DND-41 (cell line): ENCODE measurements at regions not wholly inside any gene's neighbourhood (a gene's known extent, or its start where the extent isn't known, plus 50 kb on each side); places are given as distances from the start of the nearest gene placed in this dataset.

Source experiments
- EZH2 ChIP-seq: IDR thresholded peaks from 3 replicates; pipeline ENCODE4 v1.6.1; 2012; ENCODE audit warnings: borderline replicate concordance, low read depth, mild to moderate bottlenecking, moderate library complexity, low read length, inconsistent platforms; ENCODE audit not compliant: severe bottlenecking
- TF ChIP-seq, protein P1 (sequence below): IDR thresholded peaks from 2 replicates; pipeline ENCODE4 v1.5.1; 2012; ENCODE audit warnings: borderline replicate concordance, low read length, moderate library complexity, mild to moderate bottlenecking; ENCODE audit not compliant: poor library complexity, severe bottlenecking; ENCODE audit errors: extremely low read depth

DNA sequence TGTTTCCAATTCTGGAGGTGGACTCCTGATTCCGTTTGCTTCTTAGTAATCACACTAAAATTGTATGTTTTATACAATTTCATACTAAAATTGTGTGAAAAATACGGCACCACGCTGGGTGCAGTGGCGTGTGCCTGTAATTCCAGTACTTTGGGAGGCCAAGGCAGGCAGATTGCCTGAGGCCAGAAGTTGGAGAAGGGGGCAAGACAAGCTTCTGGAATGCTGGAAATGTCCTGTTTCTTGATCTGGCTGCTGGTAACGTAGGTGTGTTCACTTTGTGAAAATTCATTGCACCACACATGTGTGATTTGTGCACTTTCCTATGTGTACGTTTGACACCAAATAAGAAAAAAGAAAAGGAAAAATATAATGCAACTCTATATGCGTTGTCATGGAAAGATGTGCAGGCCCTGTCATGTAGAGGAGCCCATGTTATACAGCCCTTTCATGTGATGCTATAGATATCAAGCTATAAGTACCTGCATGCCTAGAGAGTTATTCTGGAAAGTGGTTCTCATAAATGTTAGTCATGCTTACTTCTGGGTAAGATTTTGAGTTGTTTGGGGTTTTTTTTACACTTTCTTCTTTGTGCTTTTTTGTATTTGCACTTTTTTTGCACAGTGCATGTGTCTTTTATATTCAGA is 119.9 kb downstream of the TMEM174 start:
- TF ChIP-seq, protein P1, sequence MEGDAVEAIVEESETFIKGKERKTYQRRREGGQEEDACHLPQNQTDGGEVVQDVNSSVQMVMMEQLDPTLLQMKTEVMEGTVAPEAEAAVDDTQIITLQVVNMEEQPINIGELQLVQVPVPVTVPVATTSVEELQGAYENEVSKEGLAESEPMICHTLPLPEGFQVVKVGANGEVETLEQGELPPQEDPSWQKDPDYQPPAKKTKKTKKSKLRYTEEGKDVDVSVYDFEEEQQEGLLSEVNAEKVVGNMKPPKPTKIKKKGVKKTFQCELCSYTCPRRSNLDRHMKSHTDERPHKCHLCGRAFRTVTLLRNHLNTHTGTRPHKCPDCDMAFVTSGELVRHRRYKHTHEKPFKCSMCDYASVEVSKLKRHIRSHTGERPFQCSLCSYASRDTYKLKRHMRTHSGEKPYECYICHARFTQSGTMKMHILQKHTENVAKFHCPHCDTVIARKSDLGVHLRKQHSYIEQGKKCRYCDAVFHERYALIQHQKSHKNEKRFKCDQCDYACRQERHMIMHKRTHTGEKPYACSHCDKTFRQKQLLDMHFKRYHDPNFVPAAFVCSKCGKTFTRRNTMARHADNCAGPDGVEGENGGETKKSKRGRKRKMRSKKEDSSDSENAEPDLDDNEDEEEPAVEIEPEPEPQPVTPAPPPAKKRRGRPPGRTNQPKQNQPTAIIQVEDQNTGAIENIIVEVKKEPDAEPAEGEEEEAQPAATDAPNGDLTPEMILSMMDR: no peak
- TF ChIP-seq EZH2: no peak
